ENCODE measurements at regions not wholly inside any gene's neighbourhood (a gene's known extent, or its start where the extent isn't known, plus 50 kb on each side); places are given as distances from the start of the nearest gene placed in this dataset.

GRCh38 chr3:106611116-106611515 is 742.3 kb upstream of the CBLB start:
- no peak for TF ChIP-seq CTCF (IDR thresholded peaks at IDR 0.05; ENCODE audit: poor library complexity)
- TF ChIP-seq EZH2phosphoT487 (IDR thresholded peaks at IDR 0.05; ENCODE audit: low read depth, severe bottlenecking, unreplicated experiment): no peak
